Stimulated activated CD8-positive, alpha-beta memory T cell treated with anti-CD3 and anti-CD28 coated beads, Interleukin-7, amount 100 ng/mL, for 24 hours (primary cell): ENCODE measurements at regions not wholly inside any gene's neighbourhood (a gene's known extent, or its start where the extent isn't known, plus 50 kb on each side); places are given as distances from the start of the nearest gene placed in this dataset.

Experiments
- DNase-seq: peaks from one replicate; pipeline ENCODE4 v3.0.0-alpha.2; 2020; ENCODE audit warnings: low read depth

- DNase-seq: no peak
These were observed 222.2 kb downstream of the FLRT2 start for GRCh38 chr14:85752175-85752574.

- no peak for DNase-seq
These were observed 214.6 kb downstream of the FLRT2 start for GRCh38 chr14:85744573-85744972.

GRCh38 chr14:85732031-85732430 lies 202.1 kb downstream of the FLRT2 start:
- no peak for DNase-seq

- DNase-seq: no peak
These were observed 201.2 kb downstream of the FLRT2 start for GRCh38 chr14:85731186-85731585.

GRCh38 chr14:85728476-85729065 lies 198.6 kb downstream of the FLRT2 start:
- no peak for DNase-seq

GRCh38 chr14:85714069-85714468 lies 184.1 kb downstream of the FLRT2 start:
- DNase-seq: no peak

GRCh38 chr14:85711620-85712019 lies 181.7 kb downstream of the FLRT2 start:
- no peak for DNase-seq
